ELR (cell line): ENCODE measurements at regions not wholly inside any gene's neighbourhood (a gene's known extent, or its start where the extent isn't known, plus 50 kb on each side); places are given as distances from the start of the nearest gene placed in this dataset.
"Not testable (repeated sequence)": the region's sequence is repeated elsewhere in the genome, so short reads cannot be mapped to it uniquely, and the experiment has no call there.

Experiments
- DNase-seq: peaks from one replicate; pipeline ENCODE4 v3.0.0-alpha.2; 2015; ENCODE audit warnings: low read depth

DNA sequence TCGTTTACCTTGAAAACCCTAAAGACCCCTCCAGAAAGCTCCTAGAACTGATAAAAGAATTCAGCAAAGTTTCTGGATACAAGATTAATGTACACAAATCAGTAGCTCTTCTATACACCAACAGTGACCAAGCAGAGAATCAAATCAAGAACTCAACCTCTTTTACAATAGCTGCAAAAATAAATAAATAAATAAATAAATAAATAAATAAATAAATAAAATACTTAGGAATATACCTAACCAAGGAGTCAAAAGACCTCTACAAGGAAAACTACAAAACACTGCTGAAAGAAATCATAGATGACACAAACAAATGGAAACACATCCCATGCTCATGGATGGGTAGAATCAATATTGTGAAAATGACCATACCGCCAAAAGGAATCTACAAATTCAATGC is 186.8 kb upstream of the EOLA2 start:
- DNase-seq, result not testable (repeated sequence)

DNA sequence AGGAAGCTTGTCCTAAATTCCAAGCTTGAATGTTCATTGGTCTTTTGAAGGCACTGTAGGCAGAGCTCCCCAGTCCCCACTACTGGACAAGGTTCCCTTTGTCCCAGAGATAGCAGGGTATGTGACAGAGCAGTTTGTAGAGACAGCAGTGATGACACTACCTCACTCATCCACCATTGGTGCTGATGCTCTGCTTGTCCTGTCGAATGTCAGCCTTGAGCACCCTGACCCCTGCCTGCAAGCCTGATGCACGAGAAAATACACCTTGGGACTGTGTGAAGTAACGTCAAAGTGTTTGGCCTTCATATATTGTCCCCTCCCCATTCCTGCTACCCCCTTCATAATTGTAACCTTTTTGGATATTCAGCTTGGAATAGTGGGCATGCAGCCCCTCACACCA is 188.9 kb upstream of the EOLA2 start:
- DNase-seq, result no peak

DNA sequence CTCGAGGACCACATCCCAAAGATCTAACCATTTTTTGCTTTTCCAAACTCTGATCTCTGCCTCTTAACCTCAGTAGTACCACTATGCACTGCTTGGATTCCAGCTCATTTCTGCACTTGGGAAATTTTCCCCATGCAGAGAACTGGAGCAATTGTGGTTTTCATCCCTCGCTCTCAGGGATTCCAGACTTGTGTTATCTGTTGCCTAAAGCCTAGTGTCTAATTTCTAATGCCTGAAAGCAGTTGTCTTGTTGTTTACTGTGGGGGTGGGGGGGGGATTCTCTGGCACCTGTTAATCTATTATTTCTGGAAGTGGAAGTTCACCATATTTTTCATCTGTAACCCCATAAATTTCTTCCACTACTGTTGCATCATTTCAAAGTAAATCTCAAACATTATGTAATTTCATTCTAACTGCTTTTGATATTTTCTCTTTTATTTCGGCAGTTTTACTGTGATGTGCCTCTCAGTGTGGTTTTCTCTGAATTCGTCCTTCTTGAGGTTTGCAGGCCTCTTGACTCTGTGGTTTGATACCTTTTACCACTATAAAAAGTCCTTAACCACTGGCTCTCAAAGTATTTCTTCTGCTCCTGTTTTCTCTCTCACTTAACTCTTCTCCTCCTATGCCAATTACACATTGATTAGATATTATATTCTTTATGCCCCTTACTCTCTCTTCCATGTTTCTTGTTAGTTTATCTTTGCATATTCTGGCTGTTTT is 205.6 kb upstream of the EOLA2 start:
- DNase-seq, result no peak

DNA sequence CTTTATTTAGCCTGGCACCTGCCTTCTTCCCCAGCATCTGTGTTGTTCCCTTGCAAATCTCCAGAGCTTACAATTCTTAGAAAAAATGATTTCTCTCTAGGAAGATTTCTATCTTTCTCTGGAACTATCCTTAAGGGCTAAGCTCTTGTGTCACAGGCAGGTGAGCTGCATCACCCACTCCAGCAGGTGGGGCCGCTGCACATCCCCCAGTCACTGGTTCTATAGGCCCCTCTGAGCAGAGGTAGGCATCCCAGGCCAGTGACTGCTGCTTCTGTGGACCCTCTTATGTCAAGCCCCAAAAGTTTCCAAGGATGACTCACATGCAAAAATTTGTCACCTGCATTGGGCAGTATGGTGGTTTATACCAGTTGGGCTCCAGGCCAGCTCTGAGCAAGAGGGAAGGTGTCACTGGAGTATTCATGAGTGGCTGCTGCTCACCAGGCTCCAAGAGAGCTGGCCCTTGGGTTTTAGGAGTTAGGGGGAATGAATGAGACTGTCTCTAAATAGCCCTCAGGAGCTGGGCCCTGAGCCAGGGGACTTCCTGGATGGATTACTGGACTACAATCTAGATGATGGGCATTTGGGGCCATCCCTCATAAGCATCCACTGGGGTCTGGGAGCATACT is 208.1 kb upstream of the EOLA2 start:
- DNase-seq, result peak; percentile 25

DNA sequence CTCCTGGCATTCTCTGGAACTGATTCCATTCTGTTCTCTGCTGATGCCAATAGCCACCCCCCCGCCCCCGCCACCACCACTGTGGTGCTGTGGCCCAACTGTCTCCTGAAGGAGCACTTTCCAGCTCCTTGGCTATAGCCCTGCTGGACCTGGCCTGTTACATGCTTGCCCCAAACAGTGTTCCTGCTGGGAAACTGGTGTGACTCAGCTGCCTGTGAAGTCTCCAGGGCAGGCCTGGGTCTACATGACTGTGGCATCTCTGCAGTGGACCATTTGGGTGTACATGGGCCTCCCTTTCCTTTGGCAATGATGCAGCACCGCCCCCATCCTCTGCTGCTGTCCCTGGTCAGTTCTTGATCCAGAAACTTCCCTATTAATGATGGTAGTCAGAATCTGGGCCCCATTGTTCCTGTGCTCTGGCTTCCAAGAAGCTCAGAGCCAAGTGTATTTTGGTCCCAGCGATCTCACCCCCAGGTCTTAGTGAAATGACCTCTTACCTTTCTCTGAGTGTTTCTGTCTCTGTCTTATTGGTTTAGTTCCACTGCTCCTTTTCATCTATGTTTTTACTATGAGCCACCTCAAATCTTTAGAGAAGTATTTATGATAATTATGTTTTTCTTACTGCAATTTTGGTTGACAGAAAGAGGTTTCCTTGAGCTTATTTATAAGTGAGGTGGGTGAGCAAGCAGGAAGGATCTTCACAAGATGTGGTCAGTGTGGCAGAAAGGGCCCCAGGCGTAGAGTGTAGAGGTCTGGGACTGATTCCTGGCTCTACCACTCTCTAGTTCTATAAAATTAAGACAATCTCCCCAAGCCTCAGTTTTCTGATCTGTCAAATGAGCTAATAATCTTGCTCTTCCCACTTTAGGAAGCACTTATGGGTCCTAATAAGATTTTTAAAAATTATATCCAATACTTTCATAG is 210.7 kb upstream of the EOLA2 start:
- peak; percentile 23 for DNase-seq

DNA sequence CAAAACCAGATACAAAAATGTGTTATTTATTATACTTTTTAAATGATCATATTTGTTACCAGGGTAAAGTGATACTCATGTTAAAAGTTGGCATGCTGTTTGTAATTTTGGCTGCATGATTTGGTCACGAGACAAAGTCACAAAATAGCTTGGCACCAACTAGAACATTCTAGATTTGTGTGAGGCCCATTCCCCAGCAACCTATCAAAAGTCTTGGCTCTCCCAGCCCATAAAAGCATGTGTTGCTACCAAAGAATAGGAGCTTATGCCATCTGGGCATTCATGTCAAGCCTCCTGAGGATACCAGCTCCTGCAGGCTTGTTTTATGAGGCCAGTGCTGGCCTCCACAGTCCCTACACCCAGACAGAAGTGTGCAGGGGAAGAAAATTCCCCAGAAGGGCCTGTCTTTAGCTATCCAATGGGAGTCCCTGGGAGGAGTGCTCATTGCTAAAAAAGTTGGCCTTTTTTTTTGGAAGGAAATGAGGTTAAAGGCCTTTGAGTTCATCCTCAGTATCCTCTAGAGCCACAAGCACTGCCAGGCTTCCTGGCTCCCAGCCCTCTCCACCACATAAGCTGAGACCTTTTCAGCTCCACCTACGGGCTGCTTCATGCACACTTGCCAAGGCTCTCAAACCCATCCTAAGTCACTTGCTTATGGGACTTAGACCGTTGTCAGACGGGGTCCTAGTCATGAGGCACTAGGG is 211.9 kb upstream of the EOLA2 start:
- DNase-seq, result no peak

DNA sequence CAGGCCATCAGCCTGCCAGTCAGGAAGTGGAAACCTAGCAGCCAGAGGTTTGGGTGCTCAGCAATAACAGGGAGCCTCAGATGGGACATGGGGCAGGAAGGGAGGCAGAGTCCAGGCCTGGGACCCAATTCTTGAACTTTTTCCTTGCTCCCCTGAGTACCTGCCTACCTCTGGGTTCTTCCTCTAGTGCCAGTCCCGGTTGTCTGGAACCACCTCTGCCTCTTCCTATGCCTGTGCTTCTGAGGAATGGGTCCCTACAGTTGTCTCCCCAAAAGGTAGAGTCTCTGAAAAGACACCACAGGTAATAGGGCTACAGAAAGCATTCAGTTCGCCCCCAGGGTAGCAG is 212.4 kb upstream of the MAMLD1 start:
- DNase-seq, result no peak

DNA sequence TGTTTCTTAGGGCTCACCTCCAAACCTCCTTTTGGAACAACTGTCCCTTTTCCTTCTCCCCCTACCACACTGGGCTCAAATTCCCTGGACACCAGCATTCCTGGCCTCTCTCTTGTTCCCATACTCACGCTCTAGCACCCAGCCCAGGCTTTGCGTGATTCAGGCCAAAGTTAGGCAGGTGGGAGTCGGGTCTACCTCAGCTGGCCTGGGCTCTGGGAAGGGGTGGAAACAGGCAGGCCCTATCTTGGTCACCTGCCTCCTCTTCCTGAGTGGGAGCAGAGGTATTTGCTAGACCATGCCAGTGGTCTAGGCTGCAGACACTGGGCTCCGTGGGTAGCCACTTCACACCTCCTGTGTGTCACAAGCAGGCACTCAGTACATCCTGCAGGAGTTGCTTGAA is 211.1 kb upstream of the MAMLD1 start:
- no peak for DNase-seq

DNA sequence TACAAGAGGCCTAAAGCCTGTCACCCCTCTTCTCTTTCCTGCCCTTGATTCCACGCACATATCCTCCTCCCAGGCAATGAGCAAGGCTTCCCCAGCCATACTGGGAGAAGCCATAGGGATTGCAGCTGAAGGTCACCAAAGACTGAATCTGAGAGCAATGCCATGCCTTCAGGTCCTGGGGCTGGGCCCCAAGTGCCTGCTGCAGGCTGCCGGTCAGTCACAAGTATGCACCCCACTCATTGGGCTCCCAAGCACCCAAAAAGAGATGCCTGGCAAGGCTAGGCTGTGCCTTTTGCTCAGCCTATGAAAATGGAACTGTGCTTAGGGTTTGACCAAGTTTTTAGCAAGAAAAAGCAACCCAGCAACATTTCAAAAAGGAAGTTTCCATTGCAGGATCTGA is 210.6 kb upstream of the MAMLD1 start:
- DNase-seq, result no peak

DNA sequence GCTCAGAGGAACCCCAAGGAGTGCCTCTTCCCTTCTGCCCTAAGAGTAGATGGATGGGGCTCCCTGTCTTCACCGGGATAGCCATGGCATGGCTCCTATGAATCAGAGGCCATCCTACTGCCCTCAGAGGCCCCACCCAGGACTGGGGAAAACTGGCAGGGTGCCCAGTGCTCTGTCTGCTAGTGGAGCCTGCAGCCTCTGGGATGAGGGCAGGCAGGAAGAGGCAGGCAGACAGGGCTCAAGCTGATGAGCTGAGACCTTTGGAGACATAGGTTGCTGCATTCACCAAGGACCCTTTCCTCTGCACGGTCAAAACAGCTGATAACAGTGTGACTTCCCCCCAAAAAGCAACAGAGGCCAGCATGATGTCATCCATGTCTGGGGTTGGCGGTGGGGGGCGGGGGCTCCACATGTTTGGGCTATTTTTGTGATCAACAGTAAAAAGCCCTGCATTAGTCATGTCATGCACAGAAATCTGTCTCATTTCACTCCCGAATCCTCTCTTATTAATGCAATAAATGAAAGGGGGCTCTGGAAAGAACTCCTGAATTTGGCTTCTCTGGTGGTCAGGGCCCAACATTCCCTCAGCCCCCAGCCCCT is 207.6 kb upstream of the MAMLD1 start:
- peak; percentile 78 for DNase-seq

DNA sequence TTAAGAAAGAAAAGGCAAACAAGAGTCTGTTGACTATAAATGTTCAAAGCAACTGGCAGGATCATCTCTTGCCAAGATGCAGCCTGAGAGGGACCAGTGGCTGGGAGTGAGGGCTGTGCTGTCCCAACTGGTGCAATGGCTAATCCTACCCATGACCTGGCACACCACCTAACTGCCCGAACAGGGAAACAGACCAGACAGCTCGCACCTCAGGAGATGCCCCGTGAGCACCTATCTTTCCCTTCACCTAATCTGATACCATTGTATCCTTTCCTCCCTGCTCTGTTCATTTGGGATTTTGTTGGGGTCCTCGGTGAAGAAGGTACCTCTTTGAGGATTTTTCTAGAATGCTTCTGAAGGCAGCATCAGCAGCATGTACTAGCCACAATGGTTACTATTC is 206.5 kb upstream of the MAMLD1 start:
- no peak for DNase-seq

DNA sequence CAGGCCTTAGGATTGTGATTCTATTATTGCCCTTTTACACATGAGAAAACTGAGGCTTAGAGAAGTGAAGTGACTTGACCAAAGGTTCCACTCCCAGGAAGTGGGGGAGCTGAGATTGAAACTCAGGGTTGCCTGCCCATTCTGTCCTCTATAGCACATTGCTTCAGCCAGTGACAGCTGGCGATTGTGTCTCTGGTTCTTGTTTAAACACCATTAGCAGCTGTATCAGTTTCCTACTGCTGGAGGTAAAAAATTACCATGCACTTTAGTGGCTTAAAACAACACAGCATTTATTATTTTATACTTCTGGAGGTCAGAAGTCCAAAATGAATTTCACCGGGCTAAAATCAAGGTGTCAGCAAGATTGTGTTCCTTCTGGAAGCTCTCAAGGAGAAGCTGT is 205.8 kb upstream of the MAMLD1 start:
- no peak for DNase-seq

DNA sequence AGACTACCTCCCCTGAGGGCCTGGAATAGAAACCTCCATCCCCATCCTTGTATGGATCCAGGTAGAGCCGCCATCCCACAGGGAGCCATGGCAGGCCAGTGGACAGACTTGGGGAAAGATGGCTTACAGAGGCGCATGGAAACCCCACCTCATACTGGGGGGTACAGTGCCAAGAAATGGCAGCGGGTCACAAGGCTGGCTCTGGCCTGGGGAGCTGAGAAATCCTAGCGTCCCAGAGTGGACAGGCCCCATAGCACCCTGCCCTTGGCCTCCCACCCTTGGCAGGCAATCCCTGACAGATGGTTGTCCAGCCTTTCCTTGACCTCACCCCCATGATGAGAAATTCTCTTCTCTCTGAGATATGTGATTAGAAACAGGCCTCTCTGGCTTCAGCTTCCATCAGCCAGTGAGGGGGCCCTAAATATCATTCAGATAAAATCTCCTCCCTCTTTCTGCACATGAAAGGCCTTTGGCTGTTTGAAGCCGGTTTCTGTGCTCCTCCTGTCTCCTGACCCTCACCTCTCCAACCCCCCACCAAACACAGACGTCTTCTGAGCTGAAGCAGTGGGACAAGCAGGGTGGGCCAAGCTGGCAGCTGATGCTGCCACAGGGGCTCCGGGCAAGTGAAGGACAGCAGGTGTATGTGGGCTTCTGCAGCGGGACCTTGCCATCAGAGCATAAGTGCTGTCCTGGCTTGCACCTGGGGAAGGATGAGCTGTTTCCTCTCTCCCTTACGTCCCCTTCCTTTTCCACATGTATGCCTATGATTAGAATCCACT is 204.4 kb upstream of the MAMLD1 start:
- DNase-seq, result no peak

DNA sequence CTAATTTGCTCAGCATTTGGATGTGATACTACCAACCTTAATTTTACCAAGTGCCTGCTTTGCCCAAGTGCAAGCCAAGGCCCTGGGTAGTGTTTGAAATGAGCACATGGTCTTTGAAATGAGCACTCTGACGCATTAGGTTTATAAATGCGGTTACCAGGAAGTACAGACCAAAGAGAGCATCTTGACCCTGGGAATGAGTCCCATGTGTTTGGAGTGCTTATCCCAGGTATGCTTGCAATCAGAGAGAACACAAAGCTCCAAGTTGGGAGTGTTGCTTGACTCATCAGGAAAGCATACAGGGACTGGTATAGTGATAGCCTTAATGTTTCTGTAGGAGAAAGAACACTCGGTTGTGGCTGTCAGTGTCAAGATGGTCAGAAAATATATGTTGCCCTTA is 203.6 kb upstream of the MAMLD1 start:
- peak; percentile 3 for DNase-seq

DNA sequence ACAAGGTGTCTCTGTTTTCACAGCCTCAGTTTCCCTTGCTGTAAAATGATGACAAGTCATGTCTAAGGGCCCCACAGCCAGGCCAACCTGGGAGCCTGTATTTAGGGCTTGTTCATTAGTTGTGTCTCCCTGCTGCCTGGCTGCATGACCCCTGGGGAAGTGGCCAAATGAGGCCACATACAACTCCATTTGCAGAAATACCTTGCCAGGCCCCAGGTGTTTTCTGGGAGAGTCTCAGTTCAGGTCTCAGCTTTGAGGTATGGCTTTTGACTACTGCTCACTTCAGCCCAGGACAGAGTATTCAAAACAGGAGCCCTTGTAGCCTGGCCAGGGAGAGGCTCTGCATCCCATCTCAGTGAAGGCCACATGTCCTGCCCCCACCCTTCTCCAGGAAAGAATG is 202.5 kb upstream of the MAMLD1 start:
- DNase-seq, result no peak

DNA sequence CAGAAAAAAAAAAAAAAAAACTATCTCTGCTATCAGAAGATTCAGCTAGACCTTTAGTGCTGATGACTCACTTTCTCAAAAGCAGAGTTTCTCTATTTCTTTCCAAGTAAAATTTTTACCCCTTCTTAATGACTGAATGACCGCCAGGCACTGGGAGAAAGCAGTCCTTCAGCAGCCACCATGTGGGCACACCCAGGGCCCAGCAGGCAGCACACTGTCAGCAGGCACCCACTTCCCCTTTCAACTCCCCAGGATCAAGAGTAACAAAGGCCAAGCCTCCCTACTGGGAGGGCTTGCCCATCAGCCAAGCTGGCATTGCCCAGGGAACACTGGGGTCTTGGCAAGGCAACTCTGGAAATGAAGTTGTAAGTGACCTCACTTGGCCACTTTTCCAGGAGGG is 201.9 kb upstream of the MAMLD1 start:
- peak; percentile 12 for DNase-seq

DNA sequence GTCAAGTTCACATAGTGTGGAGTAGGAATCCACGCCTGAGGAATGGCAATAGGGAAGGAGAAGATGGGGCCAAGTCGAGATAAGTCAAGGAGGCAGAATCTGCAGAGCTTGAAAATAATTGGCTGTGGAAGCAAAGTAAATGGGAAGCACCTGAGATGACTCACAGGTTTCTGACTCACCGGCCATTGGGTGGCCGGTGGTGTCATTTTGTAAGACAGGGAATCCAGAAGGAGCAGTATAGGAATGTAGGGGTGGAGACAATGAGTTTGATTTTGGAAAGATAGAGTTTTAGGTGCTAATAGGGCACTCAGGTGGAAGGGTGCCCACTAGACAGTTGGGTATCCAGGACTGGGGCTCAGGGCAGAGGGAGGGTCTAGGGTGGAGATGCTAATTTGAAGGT is 201.0 kb upstream of the MAMLD1 start:
- peak; percentile 55 for DNase-seq

DNA sequence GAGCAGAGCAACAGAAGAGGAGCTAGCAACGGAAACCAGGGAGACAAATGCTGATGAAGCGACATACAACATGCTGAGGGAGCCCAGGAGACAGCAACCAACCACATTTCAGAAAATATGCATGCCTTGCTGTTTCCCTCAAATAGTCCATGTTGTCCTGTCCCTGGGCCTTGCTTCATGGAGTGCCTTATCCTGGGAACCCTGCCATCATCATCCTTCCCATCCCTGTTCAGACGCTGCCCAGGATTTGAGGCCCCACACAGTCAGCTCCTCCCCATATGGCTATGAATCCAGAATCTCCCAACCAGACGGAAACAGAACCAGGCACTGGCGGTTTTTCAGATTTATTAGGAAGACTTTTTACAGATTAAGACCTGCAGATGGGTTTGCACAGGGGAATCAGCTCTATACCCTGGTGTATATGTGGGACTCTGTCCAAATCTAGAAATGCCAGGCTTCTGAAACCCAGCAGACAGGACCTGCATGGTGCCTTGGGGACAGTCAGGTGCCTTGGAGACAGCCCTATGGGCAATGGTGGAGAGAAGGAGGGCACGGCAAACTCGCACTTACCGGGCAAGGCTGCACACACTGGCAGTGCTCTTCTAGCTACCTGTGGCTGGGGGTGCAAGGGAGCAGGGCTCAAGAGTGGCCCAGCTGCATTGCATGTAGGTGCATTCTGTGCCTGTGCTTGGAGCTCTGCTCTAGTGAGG is 199.7 kb upstream of the MAMLD1 start:
- no peak for DNase-seq

DNA sequence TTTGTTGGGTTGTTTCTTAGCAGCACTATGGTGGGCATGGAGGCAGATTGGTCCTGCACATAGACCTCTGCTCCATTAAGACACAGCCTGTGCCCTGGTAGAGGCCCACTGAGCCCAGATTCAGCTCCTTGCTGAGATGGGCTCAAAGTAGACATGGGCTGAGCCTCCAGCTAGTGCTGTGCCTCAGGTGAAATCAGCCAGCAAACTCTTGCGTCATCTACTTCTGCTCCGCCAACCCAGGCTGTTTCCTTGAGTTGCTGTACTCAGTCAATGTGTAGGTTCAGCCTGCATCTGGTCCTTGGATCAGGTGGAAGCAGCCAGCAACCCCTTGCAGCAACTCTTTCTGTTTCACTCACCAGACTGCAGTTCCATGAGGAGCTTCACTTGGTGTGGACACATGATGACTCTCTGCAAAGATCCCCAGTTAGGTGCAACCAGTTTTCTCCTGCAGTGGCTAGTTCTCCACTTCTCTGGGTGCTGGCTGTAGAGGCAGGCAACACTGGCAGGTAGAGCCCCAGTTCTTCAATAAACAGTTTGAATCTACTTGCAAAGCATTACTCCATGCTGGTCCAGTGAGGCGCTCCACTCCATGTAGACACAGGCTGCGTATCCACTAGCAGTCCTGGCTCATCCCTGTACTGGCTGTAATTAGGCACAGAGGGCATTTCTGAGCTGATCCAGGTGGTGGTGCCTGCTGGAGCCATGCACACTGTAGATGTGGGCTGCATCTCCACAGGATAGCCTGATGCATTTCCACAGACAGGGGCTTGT is 199.0 kb upstream of the MAMLD1 start:
- no peak for DNase-seq
